Activated CD8-positive, alpha-beta memory T cell treated with anti-CD3 and anti-CD28 coated beads for 36 hours (primary cell): ENCODE measurements at regions not wholly inside any gene's neighbourhood (a gene's known extent, or its start where the extent isn't known, plus 50 kb on each side); places are given as distances from the start of the nearest gene placed in this dataset.

Experiments used
- CTCF ChIA-PET: fragments of 350-600 bp; sonication (Branson Sonifier 250); formaldehyde crosslinking; loops from one replicate; lab custom pipeline; 2021; ENCODE audit warnings: antibody characterized with exemption; lab: Charles Lee
- POLR2A ChIA-PET: fragments of 350-600 bp; sonication (Branson Sonifier 250); formaldehyde crosslinking; loops from one replicate; lab custom pipeline; 2021; ENCODE audit warnings: antibody characterized with exemption; lab: Charles Lee

DNA sequence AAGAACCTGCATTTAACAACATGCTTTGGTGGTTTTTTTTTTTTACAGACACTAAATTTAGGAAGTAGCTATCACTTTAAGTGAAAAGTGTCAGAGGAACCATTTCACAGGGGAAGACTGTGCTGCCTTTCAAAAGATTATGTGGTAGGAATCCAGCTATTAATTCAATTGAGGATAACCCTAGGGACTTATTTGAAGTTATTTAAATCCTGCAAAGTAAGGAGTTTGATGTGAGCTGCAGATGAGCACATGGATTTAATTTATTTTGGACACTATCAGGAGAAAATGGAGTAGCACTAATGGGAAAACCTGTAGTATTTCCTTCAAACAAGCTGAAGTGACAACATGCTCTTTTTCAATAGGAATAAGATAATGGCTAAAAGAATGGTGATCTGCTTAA lies 419.8 kb downstream of the ANKRD7 start:
- ChIA-PET POLR2A (no interaction called here), CTCF (no interaction called here)

DNA sequence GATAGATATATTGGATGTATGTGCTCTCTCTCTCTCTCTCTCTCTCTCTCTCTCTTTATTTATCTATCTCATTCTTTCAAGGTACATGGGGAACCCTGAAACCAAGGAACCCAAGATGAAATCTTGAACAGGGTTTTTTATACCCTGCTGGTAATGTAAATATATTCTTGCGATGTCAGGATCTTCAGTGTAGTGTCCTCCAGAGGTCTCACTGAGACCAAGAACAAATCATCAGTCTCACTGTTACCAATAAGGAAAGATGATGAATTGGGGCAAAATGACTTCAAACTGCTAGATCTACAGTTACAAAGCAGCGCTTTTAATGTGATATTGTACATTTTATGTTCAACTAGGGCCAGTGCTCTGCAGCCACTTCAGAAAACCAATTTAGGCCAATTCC lies 423.5 kb downstream of the ANKRD7 start:
- POLR2A ChIA-PET = no interaction called here

DNA sequence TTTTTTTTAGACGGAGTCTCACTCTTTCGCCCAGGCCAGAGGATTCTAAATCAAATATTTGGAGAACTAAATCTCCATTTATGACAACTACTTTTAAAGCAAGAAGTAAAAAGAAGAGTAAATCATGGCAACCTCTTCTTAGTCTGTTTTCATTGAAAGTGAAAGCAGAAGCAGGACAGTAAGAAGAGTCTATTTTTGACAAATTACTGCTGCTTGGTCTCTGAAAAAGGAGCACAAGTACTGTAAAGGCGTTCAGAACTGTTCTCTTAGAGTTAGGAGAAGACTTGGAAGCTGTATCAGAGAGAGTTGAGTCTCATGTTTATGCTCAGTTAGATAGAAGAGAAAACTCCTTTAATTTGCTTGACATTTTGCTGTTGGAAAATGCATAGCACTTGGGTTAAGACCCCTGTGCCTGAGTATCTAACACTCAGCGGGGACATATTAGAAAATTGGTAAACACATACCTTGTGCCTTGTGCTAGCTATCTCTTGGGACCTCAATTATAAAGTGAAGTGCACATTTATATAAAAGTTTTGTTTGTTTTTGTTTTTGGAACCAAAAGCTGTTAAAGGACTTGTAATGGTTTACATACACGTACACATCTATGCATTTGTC lies 433.0 kb downstream of the ANKRD7 start:
- CTCF ChIA-PET = no interaction called here
- POLR2A ChIA-PET = no interaction called here

More for the DNA sequence above, 423.5 kb downstream of the ANKRD7 start:
- CTCF ChIA-PET = no interaction called here

DNA sequence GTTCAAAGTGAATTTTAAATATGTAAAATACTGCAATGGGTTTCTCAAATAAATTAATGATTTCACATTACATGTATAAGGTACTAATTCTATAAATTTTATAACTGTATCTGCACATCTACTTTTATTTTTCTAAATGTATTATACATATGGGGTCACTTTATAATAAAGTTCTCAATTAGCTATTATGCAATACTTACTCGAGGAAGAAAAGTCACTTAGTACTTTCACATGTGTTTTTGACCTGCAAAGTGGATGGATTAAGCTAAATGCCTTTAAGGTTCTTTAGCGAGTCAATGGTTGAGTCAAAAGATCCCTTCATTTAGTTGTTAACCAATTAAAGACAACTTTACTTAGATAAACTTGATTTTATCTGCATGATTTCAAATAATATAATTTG lies 437.8 kb downstream of the ANKRD7 start:
- POLR2A ChIA-PET = no interaction called here
- CTCF ChIA-PET = no interaction called here

DNA sequence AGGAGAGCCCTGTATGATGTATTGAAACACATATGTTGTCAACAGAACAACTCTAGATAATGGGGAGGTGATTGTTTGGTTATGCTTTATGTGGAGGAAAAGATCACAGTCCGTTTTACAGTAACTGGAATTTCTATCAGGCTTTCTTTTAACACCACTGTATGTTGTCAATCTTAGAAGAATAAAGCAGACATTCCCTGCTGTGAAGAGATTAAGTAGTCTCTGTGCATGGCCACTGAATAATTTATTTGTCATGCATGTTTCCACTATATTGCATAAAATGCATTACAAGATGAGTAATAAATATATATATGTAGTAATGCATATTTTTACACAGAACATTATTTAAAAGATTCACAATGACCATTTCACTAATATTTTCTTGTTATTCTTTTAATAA lies 440.0 kb downstream of the ANKRD7 start:
- ChIA-PET POLR2A (no interaction called here), CTCF (no interaction called here)

DNA sequence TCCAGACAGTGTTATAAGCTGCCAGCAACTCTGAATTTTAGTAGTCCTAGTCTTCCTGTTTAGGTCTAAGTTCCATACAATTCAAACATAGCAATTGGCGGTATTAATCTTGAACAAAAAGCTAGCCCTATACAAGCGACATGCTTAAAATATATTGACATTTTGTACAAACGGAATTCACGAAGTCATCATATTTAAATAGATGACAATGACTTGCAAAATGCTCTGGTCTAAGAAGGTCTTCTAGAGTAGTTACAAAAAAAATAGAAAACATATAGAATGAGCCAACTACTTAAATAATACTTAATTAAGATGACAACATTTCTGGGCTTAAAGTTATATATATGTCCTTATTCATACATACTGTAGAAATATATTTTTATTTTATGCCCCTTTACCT lies 446.6 kb downstream of the ANKRD7 start:
- ChIA-PET POLR2A (no interaction called here), CTCF (interaction anchor here (0.6 kb wide), 1 partner anchor 11 kb away, joined by 4 read pairs; no protein-coding TSS in a partner anchor)

DNA sequence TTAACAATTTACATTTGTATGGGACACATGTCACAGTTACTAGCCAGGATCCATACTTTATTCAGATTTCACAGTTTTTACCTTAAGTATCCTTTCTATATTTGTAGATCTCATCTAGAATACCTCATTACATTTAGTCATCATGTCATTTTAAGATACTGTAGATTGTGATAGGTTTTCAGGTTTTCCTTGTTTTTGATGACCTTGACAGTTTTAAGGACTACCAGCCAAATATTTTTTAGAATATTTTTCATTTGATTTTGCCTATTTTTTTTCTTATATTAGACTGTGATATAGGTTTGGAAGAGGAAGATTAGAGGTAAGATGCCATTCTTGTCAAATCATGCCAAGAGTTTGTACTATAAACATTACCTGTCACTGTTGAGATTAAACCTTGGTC lies 460.3 kb downstream of the ANKRD7 start:
- ChIA-PET POLR2A (no interaction called here), CTCF (no interaction called here)

DNA sequence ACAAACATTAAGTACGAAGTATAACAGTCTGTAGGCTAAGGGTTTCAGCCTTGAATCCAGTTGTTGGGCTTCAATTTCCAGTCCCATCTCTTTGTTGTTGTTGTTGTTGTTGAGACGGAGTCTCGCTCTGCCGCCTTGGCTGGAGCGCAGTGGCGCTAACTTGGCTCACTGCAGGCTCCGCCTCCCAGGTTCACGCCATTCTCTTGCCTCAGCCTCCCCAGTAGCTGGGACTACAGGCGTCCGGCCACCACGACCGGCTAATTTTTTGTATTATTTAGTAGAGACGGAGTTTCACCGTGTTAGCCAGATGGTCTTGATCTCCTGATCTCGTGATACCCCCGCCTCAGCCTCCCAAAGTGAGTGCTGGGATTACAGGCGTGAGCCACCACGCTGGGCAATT lies 464.9 kb downstream of the ANKRD7 start:
- ChIA-PET POLR2A (no interaction called here), CTCF (no interaction called here)

DNA sequence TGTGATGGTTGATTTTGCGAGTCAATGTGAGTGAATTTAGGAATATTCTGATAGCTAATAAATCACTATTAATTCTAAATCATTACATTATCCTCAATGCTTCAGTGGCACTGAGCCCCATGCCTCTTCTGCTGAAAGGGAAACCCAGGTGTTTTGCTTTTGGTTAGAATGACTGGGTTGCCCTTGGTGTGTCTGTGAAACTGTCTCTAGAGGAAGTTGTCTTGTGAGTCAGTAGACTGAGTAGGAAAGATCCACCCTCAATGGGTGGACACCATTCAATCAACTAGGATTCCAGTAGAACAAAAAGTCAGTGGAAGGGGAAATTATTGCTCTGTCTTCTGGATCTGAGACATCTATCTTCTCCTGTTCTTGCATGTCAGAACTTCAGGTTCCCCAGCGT lies 472.4 kb downstream of the ANKRD7 start:
- ChIA-PET POLR2A (no interaction called here), CTCF (no interaction called here)

DNA sequence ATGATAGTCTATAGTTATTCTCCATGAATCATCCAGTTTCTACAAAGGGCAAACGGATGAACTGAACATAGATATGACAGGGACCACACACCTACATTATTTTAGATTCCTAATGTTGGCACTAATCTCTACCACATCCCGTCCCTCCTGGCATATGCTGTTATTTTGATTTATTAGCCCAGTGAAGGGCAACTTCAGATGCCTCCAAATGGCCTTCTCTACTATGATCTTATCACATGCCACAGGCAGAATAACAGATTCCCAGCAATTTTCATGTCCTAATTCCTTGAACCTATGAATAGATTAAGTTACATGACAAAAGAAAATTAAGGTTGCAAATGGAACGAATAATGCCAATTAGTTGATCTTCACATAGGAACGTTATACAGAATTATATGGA lies 474.7 kb downstream of the ANKRD7 start:
- CTCF ChIA-PET = no interaction called here

DNA sequence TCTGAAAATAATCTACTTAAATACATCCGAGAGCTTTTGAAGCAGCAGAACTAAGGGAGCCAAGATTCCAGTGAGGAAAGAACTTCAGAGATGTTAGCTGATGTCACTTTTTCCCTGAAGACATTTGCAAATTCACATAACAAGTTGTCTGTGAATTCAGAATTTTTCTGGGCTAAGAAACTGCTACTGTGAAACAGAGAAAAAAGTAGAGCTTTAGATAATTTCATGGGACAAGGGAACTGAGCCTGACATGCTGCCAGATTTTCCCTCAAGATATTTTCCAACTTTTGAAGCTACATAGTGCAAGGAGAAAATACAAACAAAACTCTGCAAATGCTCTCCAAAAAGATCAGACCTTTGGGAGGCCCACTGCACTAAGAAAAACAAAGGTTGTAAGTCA lies 484.2 kb downstream of the ANKRD7 start:
- CTCF ChIA-PET = no interaction called here
- POLR2A ChIA-PET = no interaction called here

More for the DNA sequence above, 474.7 kb downstream of the ANKRD7 start:
- POLR2A ChIA-PET = no interaction called here

DNA sequence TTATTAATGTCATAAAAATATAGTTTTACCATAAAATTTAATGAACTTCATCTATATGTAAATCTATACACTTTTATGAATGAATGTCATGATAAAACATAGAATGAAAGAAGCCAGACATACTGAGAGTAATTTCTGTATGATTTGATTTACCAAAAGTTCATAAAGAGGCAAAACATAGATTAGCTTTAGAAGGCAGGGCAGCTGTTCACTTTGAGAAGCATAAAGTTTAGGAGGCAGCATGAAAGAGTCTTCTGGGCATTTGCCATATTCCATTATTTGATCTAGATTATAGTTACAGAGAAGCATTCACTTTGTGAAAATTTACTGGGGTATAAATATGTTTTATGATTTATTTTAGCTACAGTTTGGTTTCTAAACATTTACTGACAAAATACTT lies 487.2 kb downstream of the ANKRD7 start:
- POLR2A ChIA-PET = no interaction called here
- CTCF ChIA-PET = no interaction called here

DNA sequence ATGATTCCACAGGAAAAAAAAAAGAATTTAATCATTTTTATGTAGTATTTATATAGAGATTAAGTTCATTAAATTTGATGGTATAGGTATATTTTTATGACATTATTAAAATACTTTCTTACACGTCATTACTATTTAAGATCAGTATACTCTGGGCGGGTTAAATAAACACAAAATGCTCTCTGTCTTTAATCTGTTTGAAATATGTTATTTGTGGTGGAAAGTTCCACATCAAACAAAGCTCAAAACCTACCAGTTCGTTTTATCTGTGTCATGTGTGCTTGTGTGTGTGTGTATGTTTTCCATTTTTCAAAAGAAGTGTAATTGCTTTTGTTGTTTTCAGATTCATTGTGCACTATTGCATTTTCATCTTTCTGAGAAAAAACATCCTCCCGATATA lies 488.5 kb downstream of the ANKRD7 start:
- CTCF ChIA-PET = no interaction called here
- POLR2A ChIA-PET = no interaction called here

DNA sequence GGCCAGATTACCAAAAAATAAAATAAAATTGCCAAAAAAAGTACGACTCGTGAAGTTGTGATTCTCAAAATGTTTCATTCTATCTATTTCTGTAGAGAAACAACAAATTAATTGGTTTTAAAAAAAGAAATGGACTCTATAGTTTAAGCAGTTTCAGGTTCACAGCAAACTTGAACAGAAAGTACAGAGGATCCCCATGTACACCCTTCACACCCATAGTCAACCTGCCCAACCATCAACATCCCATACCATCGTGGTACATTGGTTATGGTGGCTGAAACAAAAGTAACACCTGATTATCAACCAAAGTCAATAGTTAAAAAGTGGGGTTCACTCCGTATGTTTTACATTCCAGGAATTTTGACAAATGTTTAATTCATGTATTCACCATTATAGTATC lies 496.1 kb downstream of the ANKRD7 start:
- ChIA-PET POLR2A (no interaction called here), CTCF (no interaction called here)

DNA sequence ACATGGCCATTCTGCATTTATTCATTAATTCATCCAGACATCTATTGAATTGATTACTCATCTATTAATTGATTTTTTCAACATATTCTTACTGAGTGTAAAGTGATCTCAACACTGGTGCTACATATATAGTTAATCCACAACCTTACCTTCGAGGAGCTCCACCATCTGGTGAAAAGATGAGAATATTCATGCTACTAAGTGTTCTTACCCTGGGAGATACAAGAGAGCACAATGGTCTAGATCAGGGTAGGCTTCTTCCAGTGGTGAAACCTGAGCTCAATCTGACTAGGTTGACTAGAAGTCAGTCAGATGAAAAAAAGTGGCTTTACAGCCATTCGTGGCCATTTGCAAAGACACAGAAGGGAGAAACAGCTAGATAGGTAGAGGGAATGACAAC lies 507.4 kb downstream of the ANKRD7 start:
- POLR2A ChIA-PET = no interaction called here
- CTCF ChIA-PET = no interaction called here

DNA sequence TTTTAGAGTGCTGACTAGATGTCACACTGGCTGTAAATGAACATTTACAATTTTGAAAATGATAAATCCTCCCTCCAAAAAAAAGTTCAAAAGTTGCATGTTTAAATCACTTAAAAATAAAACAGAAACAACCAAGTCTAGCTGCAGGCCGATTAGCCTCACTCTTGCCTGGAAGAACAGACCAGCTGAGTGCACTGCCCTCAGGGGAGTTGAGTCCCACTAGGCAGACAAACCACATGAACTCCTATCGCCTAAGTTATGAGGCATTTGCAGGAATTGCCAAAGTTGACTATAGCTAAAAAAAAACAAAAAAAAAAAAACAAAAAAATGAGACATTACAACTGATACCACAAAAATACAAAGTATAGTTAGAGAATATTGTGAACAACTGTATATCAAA lies 510.0 kb downstream of the ANKRD7 start:
- ChIA-PET CTCF (no interaction called here), POLR2A (no interaction called here)

DNA sequence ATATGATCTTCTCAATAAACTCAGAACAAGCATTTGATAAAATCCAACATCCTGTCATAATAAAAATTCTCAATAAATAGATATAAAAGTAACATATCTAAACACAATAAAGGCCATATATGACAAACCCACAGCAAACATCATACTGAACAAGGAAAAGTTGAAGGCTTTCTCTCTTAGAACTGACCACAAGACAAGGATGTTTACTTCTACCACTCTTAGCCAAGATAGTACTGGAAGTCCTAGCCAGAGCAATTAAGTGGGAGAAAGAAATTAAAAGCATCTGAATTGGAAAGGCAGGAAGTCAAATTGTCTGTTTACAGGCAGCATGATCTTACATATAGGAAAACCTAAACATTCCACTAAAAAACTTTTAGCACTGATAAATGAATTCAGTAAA lies 510.9 kb downstream of the ANKRD7 start:
- POLR2A ChIA-PET = no interaction called here

DNA sequence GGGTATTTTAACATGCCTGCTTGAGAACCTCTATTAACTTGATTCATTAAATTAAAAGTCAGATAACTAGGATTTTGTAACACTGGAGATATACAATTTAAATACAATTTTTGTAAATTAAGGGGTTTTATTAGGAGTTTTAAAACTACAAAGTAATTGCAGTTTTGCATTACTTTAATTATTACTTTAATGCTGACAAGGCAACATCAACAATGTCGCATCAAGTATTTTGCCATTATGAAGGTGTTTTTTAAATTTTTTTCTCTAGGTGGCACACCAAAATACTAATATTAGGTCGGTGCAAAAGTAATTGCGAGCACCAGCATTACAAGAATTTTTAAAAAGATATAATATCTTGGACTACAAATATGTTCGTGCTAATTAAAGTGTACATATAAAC lies 513.4 kb downstream of the ANKRD7 start:
- ChIA-PET POLR2A (no interaction called here), CTCF (no interaction called here)

More for the DNA sequence above, 510.9 kb downstream of the ANKRD7 start:
- CTCF ChIA-PET = no interaction called here

DNA sequence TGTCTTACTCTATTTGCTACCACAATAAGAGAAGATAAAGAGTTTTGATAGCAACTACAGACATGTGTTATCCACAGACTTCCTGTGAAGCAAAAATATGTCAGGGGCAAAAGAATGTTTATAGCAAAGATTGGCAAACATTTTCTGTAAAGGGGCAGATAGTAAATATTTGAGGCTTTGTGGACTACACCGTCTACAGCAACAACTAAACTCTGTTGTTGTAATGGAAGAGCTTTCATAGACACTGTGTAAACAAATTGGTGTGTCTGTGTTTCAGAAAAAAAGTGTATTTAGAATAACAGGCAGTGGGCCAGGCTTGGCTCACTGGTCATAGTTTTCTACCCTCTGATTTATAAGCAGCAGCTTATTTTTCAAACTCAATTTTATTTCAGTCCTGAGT lies 521.4 kb downstream of the ANKRD7 start:
- ChIA-PET POLR2A (no interaction called here), CTCF (no interaction called here)

DNA sequence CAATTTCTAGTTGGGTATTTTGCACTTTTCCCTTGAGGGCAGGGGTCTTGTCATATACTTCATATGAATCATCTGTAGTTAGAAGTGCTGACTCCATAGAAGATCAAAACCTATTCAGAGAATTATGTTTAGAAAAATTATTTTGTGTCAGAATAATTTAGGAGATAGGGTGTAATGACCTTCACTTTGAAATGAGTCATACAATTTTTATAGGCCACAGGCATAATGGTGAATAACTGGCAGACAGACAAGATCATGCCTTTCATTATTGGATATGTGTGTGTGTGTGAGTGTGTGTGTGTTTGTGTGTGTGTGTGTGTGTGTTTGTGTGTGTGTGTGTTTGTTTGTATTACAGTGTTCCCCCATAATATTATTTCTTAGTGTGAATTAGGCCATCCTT lies 523.0 kb downstream of the ANKRD7 start:
- ChIA-PET CTCF (no interaction called here), POLR2A (no interaction called here)

DNA sequence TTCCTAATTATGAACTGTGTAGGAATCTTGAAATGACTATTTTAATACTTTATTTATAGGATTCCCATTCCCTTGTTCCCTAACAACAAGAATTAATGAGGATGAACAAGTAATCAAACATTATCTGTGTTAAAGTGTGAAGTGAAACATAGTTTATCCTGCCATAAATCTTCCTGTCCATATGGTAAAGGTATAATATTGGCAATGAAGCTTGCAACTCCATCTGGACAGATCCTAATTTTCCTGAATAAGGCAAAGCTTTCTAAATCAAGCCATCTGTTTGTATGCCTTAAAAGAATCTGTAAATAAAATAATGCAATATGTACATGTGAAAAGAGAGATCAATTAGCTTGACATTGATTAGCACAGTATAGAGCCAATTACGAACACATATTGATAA lies 529.0 kb downstream of the ANKRD7 start:
- ChIA-PET CTCF (no interaction called here), POLR2A (no interaction called here)

DNA sequence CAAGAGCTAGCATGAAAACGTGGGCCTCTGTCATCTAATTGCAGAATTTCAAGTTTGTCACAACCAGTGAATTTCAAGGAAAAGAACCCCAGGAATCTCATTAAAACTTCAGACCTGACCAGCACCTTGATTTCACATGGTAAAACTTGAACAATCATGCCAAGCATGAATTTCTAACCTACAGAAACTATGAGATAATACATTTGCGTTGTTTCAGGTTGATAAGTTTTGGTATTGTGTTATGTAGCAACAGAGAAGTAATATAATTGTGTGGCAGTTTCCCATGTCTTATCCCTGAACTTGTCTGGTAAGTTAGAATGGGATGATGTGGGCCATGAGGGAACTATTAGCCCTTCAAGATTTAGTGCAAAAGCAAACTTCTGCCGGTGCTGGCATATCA lies 530.1 kb downstream of the ANKRD7 start:
- CTCF ChIA-PET = no interaction called here
- POLR2A ChIA-PET = no interaction called here
